ENCODE measurements at regions not wholly inside any gene's neighbourhood (a gene's known extent, or its start where the extent isn't known, plus 50 kb on each side); places are given as distances from the start of the nearest gene placed in this dataset.

DNA sequence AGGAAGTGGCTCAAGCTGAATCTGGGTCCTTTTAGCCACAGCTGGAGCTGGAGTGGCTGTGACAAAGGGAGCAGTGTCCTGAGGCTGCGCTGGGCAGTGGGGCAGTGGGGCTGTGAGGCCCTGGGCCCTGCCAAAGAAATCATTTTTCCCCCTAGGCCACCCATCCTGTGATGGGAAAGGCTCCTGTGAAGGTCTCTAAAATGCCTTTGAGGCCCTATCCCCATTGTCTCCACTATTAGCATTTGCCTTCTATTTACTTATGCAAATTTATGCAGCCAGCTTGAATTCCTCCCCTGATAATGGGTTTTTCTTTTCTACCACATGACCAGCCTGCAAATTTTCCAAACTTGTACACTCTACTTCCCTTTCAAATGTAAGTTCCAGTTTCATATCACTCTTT, 539.2 kb downstream of the MEI4 start:
- TF ChIP-seq, protein P1, sequence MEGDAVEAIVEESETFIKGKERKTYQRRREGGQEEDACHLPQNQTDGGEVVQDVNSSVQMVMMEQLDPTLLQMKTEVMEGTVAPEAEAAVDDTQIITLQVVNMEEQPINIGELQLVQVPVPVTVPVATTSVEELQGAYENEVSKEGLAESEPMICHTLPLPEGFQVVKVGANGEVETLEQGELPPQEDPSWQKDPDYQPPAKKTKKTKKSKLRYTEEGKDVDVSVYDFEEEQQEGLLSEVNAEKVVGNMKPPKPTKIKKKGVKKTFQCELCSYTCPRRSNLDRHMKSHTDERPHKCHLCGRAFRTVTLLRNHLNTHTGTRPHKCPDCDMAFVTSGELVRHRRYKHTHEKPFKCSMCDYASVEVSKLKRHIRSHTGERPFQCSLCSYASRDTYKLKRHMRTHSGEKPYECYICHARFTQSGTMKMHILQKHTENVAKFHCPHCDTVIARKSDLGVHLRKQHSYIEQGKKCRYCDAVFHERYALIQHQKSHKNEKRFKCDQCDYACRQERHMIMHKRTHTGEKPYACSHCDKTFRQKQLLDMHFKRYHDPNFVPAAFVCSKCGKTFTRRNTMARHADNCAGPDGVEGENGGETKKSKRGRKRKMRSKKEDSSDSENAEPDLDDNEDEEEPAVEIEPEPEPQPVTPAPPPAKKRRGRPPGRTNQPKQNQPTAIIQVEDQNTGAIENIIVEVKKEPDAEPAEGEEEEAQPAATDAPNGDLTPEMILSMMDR (IDR thresholded peaks at IDR 0.05): no peak
- no peak for TF ChIP-seq POLR2A (IDR thresholded peaks at IDR 0.05)

Data from Peyer's patch (tissue), 4 donors.